Lower lobe of right lung (tissue), 2 donors: ENCODE measurements at regions not wholly inside any gene's neighbourhood (a gene's known extent, or its start where the extent isn't known, plus 50 kb on each side); places are given as distances from the start of the nearest gene placed in this dataset.

Source experiments
- ATAC-seq, 2 donors: fragments of 200-7000 bp; cut with Tn5 transposase; one replicate each; pipeline ENCODE4 v1.9.1; 2020 to 2022; ENCODE audit warnings: mild to moderate bottlenecking in 2 of 2, moderate library complexity in 2 of 2
- DNase-seq: peaks from one replicate; pipeline ENCODE4 v3.0.0-alpha.2; 2020
- H3K27ac ChIP-seq: fragments of 200-600 bp; one replicate; pipeline ENCODE4 v1.8.0; 2022
- H3K27me3 ChIP-seq: fragments of 200-600 bp; one replicate; pipeline ENCODE4 v1.8.0; 2022; ENCODE audit warnings: low read depth
- H3K36me3 ChIP-seq: fragments of 200-600 bp; one replicate; pipeline ENCODE4 v1.8.0; 2022; ENCODE audit warnings: mild to moderate bottlenecking
- H3K4me1 ChIP-seq: fragments of 200-600 bp; one replicate; pipeline ENCODE4 v1.8.0; 2022
- H3K4me3 ChIP-seq: fragments of 200-600 bp; one replicate; pipeline ENCODE4 v1.8.0; 2022; ENCODE audit warnings: mild to moderate bottlenecking
- H3K9me3 ChIP-seq: fragments of 200-600 bp; one replicate; pipeline ENCODE4 v1.8.0; 2022
- intact Hi-C: fragments of 100-400 bp; cut with DNase I; formaldehyde crosslinking; loops from one replicate; pipeline ENCODE4 v1.11.0; 2022
- TF ChIP-seq, protein P1 (sequence below): fragments of 200-600 bp; IDR thresholded peaks from one replicate; pipeline ENCODE4 v1.8.0; 2022; ENCODE audit warnings: antibody characterized with exemption, mild to moderate bottlenecking
- donor health status: DM: no; HTN: yes; CAD: no; lungs with severe emphysema.

DNA sequence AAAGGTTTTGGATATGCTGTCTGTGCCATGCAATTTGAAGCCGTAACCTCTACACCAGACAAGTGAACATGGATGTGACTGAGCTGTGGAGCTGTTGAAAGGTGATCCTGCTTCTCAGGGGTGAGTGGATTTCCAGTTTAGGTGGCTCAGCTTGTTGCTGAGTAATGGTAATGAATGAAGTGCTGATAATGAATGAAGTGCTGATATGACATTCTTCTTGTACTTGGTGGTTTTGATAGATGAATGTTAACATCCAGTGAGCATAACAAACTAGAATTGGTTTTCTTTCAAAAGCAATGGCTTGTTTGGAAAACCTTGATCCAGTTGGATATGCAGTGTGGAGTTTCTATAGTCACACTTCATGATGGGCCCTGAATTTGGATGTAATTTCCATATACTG is 89.7 kb upstream of the FZD8 start:
- TF ChIP-seq, protein P1, sequence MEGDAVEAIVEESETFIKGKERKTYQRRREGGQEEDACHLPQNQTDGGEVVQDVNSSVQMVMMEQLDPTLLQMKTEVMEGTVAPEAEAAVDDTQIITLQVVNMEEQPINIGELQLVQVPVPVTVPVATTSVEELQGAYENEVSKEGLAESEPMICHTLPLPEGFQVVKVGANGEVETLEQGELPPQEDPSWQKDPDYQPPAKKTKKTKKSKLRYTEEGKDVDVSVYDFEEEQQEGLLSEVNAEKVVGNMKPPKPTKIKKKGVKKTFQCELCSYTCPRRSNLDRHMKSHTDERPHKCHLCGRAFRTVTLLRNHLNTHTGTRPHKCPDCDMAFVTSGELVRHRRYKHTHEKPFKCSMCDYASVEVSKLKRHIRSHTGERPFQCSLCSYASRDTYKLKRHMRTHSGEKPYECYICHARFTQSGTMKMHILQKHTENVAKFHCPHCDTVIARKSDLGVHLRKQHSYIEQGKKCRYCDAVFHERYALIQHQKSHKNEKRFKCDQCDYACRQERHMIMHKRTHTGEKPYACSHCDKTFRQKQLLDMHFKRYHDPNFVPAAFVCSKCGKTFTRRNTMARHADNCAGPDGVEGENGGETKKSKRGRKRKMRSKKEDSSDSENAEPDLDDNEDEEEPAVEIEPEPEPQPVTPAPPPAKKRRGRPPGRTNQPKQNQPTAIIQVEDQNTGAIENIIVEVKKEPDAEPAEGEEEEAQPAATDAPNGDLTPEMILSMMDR, result no peak

DNA sequence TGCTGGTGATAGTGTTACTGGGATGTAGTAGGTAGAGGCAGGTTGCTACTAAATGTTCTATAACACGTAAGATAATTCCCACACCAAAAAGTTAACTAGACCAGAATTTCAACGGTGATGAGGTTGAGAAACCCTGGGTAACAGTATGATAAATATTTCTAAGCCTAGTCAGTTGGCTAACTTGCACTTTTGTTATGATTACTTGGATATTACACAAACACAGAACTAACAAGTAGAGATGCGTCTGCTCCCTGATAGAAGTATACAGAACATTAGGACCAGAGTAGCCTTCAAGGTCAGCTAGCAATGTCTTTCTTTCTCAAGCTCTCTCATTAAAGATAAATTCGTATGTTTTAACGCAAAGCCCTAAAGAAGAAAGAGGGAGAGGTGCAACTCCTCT is 86.2 kb upstream of the FZD8 start:
- ATAC-seq, result no peak

More for the DNA sequence above, 89.7 kb upstream of the FZD8 start:
- Histone ChIP-seq H3K27ac (no peak overlapping the region), H3K9me3 (no peaks in the 10 kb centered on the region), H3K4me1 (no peaks in the 10 kb centered on the region), H3K36me3 (no peaks in the 10 kb centered on the region), H3K27me3 (no peaks in the 10 kb centered on the region), H3K4me3 (no peak overlapping the region)
- no peak for DNase-seq
- intact Hi-C loops, result no loop called here
- no peak for ATAC-seq

DNA sequence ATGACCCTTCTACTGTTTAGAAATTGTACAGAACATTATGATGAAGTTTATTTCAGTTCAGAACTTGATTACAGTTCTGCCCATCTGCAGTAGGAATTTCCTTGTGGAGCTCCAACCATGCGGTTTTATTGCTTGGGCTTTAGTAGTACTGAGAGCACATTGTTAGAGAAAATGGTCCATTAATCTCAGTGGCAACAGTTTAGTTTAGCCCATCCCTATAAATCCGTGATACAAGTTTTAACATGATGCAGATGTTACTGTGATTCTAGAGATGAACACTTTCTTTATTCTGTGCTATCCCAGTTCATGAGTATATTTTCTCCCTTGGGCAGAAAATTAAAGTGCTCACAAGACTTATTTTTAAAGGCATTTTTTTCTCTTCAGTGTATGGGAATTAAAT is 84.8 kb upstream of the FZD8 start:
- H3K9me3 ChIP-seq, result no peaks in the 10 kb centered on the region

More for the DNA sequence above, 86.2 kb upstream of the FZD8 start:
- Histone ChIP-seq H3K27me3 (no peaks in the 10 kb centered on the region), H3K4me3 (no peak overlapping the region), H3K36me3 (no peaks in the 10 kb centered on the region), H3K9me3 (no peaks in the 10 kb centered on the region), H3K27ac (no peak overlapping the region), H3K4me1 (no peaks in the 10 kb centered on the region)
- TF ChIP-seq, protein P1, result no peak
- intact Hi-C loops, result no loop called here
- DNase-seq, result no peak

DNA sequence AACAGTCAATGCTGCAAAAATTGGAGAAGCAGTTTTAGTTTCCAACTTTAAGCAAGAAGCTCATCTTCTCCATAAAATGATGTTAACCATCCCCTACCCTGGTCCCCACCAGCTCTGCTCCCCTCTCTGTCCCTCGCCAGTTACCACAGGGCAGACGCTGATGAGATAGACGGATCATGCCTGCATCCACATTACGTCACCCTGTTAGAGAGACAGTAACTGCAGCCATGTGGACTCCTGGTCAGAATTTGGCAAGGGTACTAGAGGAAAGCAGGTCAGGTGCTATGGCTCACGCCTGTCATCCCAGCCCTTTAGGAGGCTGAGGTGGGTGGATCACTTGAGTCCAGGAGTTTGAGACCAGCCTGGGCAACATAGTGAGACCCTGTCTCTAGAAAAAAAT is 81.9 kb upstream of the FZD8 start:
- Histone ChIP-seq H3K4me1 (no peaks in the 10 kb centered on the region), H3K27me3 (no peaks in the 10 kb centered on the region)
- no peak for ATAC-seq

More for the DNA sequence above, 84.8 kb upstream of the FZD8 start:
- Histone ChIP-seq H3K4me1 (no peaks in the 10 kb centered on the region), H3K27ac (no peak overlapping the region), H3K27me3 (no peaks in the 10 kb centered on the region), H3K4me3 (no peak overlapping the region), H3K36me3 (no peaks in the 10 kb centered on the region)
- intact Hi-C loops, result no loop called here
- DNase-seq (no peak), ATAC-seq (no peak)
- TF ChIP-seq, protein P1, result no peak

DNA sequence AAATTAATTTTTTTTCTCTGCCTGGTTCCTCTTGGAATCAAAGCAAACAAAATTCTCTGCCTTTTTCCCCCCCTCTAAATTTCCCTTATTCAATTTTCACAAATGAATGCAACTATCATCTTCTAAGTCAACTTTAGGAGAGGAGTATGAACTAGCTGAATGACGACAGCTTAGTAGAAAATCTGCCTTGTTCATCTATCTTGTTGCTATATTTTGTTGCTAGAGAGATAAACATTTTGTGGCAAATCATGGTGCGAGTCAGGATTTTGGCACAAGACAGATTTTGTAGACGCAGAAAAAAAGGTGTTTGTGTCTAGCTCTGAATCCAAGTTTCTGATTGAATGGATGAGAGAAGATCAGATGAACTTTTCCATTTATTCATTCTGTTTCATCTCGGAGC is 81.0 kb upstream of the FZD8 start:
- Histone ChIP-seq H3K4me3 (no peak overlapping the region), H3K36me3 (no peaks in the 10 kb centered on the region), H3K9me3 (no peaks in the 10 kb centered on the region), H3K27me3 (no peaks in the 10 kb centered on the region), H3K4me1 (no peaks in the 10 kb centered on the region), H3K27ac (no peak overlapping the region)
- TF ChIP-seq, protein P1, result no peak
- no peak for DNase-seq
- no peak for ATAC-seq
- intact Hi-C loops, result no loop called here

More for the DNA sequence above, 81.9 kb upstream of the FZD8 start:
- Histone ChIP-seq H3K27ac (no peak overlapping the region), H3K9me3 (no peaks in the 10 kb centered on the region), H3K36me3 (no peaks in the 10 kb centered on the region), H3K4me3 (no peak overlapping the region)
- DNase-seq, result no peak
- TF ChIP-seq, protein P1, result no peak
- intact Hi-C loops, result no loop called here

DNA sequence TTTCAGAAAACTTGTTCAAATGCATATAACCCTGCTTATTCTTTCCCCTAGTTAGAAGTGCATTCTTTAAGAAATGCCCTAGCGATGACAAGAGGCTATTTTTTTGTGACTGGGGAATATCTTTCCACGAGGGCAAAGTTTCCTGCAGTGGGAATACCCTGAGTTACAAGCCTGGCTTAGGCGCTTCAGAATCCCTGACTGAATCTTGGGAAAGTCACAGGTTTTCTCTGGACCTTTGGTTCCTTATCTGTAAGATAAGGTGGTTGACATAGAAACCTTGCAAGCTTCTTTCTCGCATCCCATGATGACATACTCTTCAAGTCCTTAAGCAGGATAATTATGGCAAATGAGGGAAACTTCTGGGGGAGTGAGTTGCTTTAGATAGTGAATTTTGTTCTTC is 80.5 kb upstream of the FZD8 start:
- no peak for ATAC-seq
- intact Hi-C loops, result no loop called here
- no peaks in the 10 kb centered on the region for H3K36me3 ChIP-seq

More for the DNA sequence above, 80.5 kb upstream of the FZD8 start:
- H3K4me1 ChIP-seq, result no peaks in the 10 kb centered on the region
- no peaks in the 10 kb centered on the region for H3K27me3 ChIP-seq
- H3K27ac ChIP-seq, result no peak overlapping the region
- TF ChIP-seq, protein P1, result no peak
- no peak for DNase-seq
- no peak overlapping the region for H3K4me3 ChIP-seq
- H3K9me3 ChIP-seq, result no peaks in the 10 kb centered on the region
